ENCODE measurements at regions not wholly inside any gene's neighbourhood (a gene's known extent, or its start where the extent isn't known, plus 50 kb on each side); places are given as distances from the start of the nearest gene placed in this dataset.

DNA sequence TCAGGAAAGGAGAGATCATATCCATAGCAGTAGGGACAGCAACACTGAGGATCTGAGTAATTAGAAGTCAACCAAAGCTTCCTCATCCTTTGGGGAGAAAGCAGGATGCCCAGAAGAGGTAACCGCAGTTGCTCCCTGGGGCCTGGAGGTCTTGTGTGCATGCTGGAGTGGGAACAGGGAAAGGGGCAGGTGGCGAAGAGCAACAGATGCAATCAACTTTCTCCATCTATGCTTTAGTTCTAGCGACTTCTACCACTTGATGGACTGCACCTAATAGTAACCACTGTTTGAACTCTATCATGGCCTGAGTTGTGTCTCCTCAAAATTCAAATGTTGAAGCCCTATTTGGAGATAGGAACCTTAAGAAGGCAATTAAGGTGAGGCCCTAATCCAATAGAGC lies 503.8 kb downstream of the NPIPA7 start:
- no peak for TF ChIP-seq CTCF (IDR thresholded peaks at IDR 0.05)
- H3K9me3 ChIP-seq, result no peaks in the 10 kb centered on the region
- H3K36me3 ChIP-seq, result no peaks in the 10 kb centered on the region
- no peaks in the 10 kb centered on the region for H3K27me3 ChIP-seq
- no peak for DNase-seq (ENCODE audit: low spot score in 2 of 2)
- H3K27ac ChIP-seq, result no peak overlapping the region
- H3K4me3 ChIP-seq, result no peak overlapping the region
- no peaks in the 10 kb centered on the region for H3K4me1 ChIP-seq
- intact Hi-C loops (cut with DNase I), result no loop called here

DNA sequence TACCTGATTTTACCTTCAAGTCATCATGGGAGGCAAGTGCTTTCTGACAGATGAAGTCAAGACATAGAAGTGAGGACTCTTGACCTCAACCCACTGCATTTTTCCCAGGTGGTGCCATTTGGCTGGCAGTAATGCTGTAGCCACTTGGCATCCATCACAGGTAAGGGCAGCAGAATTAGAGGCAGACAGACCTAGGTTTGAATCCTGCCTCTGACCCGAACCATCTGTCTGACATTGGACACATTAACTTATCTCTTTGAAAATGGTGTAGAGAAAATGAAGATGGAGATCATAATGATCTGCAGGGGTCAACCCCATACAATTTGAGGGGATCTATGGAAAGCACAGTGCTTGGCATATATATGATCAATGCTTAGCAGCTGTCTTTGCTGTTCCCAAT lies 505.5 kb downstream of the NPIPA7 start:
- H3K4me1 ChIP-seq, result no peaks in the 10 kb centered on the region
- no peak for TF ChIP-seq CTCF (IDR thresholded peaks at IDR 0.05)
- no peak overlapping the region for H3K4me3 ChIP-seq
- DNase-seq (ENCODE audit: low spot score in 2 of 2), result no peak
- intact Hi-C loops (cut with DNase I), result no loop called here
- H3K9me3 ChIP-seq, result no peaks in the 10 kb centered on the region
- no peaks in the 10 kb centered on the region for H3K36me3 ChIP-seq
- H3K27me3 ChIP-seq, result no peaks in the 10 kb centered on the region
- H3K27ac ChIP-seq, result no peak overlapping the region

GRCh38 chr16:16887193-16887592 lies 508.3 kb downstream of the NPIPA7 start:
- intact Hi-C loops (cut with DNase I), result no loop called here
- Histone ChIP-seq H3K9me3 (no peaks in the 10 kb centered on the region), H3K27ac (no peak overlapping the region), H3K36me3 (no peaks in the 10 kb centered on the region), H3K4me3 (no peak overlapping the region), H3K4me1 (no peaks in the 10 kb centered on the region), H3K27me3 (no peaks in the 10 kb centered on the region)
- no peak for DNase-seq (ENCODE audit: low spot score in 2 of 2)
- no peak for TF ChIP-seq CTCF (IDR thresholded peaks at IDR 0.05)

DNA sequence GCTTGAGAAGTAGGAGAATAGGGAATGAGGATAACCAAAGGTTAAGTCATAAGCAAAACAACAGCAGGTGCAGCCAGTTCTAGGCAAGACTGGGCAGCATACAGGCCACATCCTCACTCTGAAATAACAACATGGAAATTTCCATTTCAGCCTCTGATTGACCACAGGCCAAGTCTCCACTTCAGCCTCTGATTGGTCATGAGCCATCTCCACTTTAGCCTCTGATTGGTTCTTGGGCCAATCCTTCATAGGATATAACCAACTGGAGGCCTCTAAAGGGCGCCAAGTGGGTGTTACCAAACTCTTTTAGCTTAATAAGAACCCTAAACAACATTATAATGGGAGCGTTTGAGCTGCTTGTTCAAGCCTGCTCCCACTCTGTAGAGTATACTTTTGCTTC lies 512.0 kb downstream of the NPIPA7 start:
- TF ChIP-seq CTCF (IDR thresholded peaks at IDR 0.05), result no peak
- intact Hi-C loops (cut with DNase I), result no loop called here
- Histone ChIP-seq H3K4me1 (no peaks in the 10 kb centered on the region), H3K27me3 (no peaks in the 10 kb centered on the region), H3K36me3 (no peaks in the 10 kb centered on the region), H3K27ac (no peak overlapping the region), H3K4me3 (no peak overlapping the region), H3K9me3 (no peaks in the 10 kb centered on the region)
- DNase-seq (ENCODE audit: low spot score in 2 of 2), result no peak

DNA sequence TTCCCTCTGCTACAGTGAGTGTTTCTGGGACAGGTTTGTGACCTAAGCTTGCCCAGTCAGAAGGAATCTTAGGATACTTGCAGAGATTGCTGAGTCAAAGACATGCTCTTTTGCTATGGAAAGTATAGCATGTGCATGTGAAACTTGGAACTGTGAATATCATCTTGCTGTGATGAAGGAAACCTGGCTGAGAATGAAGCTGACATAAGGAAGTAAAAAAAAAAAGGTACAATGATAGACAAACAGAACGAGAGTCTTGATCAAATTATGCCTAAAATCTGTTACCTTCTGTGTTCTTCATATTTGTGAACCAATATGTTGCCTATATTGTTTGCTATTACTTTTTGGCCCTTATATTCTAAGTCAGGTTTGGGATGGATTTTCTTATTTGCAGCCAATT lies 525.7 kb downstream of the NPIPA7 start:
- no peak overlapping the region for H3K27ac ChIP-seq
- H3K27me3 ChIP-seq, result no peaks in the 10 kb centered on the region
- intact Hi-C loops (cut with DNase I), result no loop called here
- no peaks in the 10 kb centered on the region for H3K36me3 ChIP-seq
- H3K4me3 ChIP-seq, result no peak overlapping the region
- no peaks in the 10 kb centered on the region for H3K4me1 ChIP-seq
- DNase-seq (ENCODE audit: low spot score in 2 of 2), result no peak
- H3K9me3 ChIP-seq, result peaks cover 5 to 6% of the 10 kb centered on the region in 2 donors
- TF ChIP-seq CTCF (IDR thresholded peaks at IDR 0.05), result no peak

DNA sequence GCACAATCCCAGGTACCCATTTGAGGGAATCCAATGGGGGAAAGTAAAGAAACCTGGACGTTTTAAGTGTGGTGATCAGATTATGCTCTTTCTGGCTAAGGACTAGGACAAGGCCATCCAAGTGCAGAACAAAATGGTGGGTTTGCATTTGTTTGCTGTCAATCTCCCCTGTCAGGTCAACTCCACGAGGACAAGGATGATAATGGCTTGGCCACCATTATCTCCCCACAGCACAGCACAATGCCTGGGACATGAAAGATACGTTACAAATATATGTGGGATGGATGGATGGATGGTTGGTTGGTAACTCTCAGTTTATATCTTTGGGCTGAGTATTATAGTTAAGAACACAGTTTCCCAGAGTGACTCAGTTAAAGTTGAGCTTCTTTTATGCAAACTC lies 526.9 kb downstream of the NPIPA7 start:
- TF ChIP-seq CTCF (IDR thresholded peaks at IDR 0.05), result no peak
- H3K27ac ChIP-seq, result no peak overlapping the region
- H3K4me3 ChIP-seq, result no peak overlapping the region
- no peaks in the 10 kb centered on the region for H3K4me1 ChIP-seq
- H3K36me3 ChIP-seq, result no peaks in the 10 kb centered on the region
- no peak for DNase-seq (ENCODE audit: low spot score in 2 of 2)
- no peaks in the 10 kb centered on the region for H3K27me3 ChIP-seq
- peaks cover 5 to 6% of the 10 kb centered on the region in 2 donors for H3K9me3 ChIP-seq
- intact Hi-C loops (cut with DNase I), result no loop called here

Data from ascending aorta (tissue), 2 donors.